Neuronal stem cell (in vitro differentiated cells): ENCODE measurements at regions not wholly inside any gene's neighbourhood (a gene's known extent, or its start where the extent isn't known, plus 50 kb on each side); places are given as distances from the start of the nearest gene placed in this dataset.

Experiments used
- DNase-seq: peaks from one replicate; pipeline ENCODE4 v3.0.0-alpha.2; 2013; ENCODE audit warnings: low spot score
- H2AFZ ChIP-seq: one replicate; pipeline ENCODE4 v1.6.1; 2013; ENCODE audit warnings: mild to moderate bottlenecking, low read length, inconsistent platforms
- H2AK5ac ChIP-seq: 2 replicates; pipeline ENCODE4 v1.6.1; 2013; ENCODE audit warnings: low read depth, mild to moderate bottlenecking, inconsistent platforms, low read length, moderate library complexity, mixed read lengths
- H2BK120ac ChIP-seq: 2 replicates; pipeline ENCODE4 v1.6.1; 2013; ENCODE audit warnings: low read depth, mild to moderate bottlenecking, inconsistent platforms, low read length, moderate library complexity, mixed read lengths
- H2BK12ac ChIP-seq: one replicate; pipeline ENCODE4 v1.6.1; 2013; ENCODE audit warnings: low read length, inconsistent platforms
- H2BK15ac ChIP-seq: 2 replicates; pipeline ENCODE4 v1.6.1; 2013; ENCODE audit warnings: mild to moderate bottlenecking, low read length, inconsistent platforms, mixed read lengths
- H2BK5ac ChIP-seq: one replicate; pipeline ENCODE4 v1.6.1; 2013; ENCODE audit warnings: inconsistent platforms, mild to moderate bottlenecking, low read length, moderate library complexity
- H3K14ac ChIP-seq: one replicate; pipeline ENCODE4 v1.6.1; 2013; ENCODE audit warnings: low read length, inconsistent platforms
- H3K18ac ChIP-seq: 2 replicates; pipeline ENCODE4 v1.6.1; 2013; ENCODE audit warnings: low read length, inconsistent platforms
- H3K23ac ChIP-seq: 2 replicates; pipeline ENCODE4 v1.6.1; 2013; ENCODE audit warnings: low read depth, mild to moderate bottlenecking, mixed read lengths, low read length, inconsistent platforms; ENCODE audit not compliant: poor library complexity
- H3K27ac ChIP-seq: replicated peaks from 3 replicates; pipeline ENCODE4 v1.5.1; 2013; ENCODE audit warnings: low read length, inconsistent platforms
- H3K27me3 ChIP-seq, 3 experiments: 2 replicates each; pipeline ENCODE4 v1.6.1; 2013; ENCODE audit warnings: low read length in 3 of 3, mild to moderate bottlenecking in 2 of 3, inconsistent platforms in 1 of 3, low read depth in 1 of 3, mixed read lengths in 1 of 3, moderate library complexity in 1 of 3; ENCODE audit not compliant: control insufficient read depth in 3 of 3, insufficient read depth in 3 of 3
- H3K36me3 ChIP-seq, 2 donors: replicated peaks in 1 of 2; 2 replicates each; pipeline ENCODE4 v1.6.1; 2013; ENCODE audit warnings: low read length in 2 of 2; ENCODE audit not compliant: control insufficient read depth in 2 of 2, insufficient read depth in 2 of 2
- H3K4ac ChIP-seq: 2 replicates; pipeline ENCODE4 v1.6.1; 2013; ENCODE audit warnings: inconsistent platforms, mild to moderate bottlenecking, low read length, moderate library complexity
- H3K4me1 ChIP-seq, 2 donors: 1 replicate in 1 of 2; 2 replicates in 1 of 2; pipeline ENCODE4 v1.6.1; 2013; ENCODE audit warnings: low read length in 2 of 2, low read depth in 1 of 2; ENCODE audit not compliant: control insufficient read depth in 2 of 2, insufficient read depth in 1 of 2
- H3K4me2 ChIP-seq: one replicate; pipeline ENCODE4 v1.6.1; 2013; ENCODE audit warnings: mild to moderate bottlenecking, low read length, inconsistent platforms; ENCODE audit not compliant: insufficient read depth, poor library complexity, severe bottlenecking
- H3K4me3 ChIP-seq, 2 donors: 2 replicates each; pipeline ENCODE4 v1.5.1; 2013; ENCODE audit warnings: low read length in 2 of 2, mild to moderate bottlenecking in 2 of 2, inconsistent platforms in 1 of 2, moderate library complexity in 1 of 2
- H3K79me1 ChIP-seq: one replicate; pipeline ENCODE4 v1.6.1; 2013; ENCODE audit warnings: low read depth, mild to moderate bottlenecking, inconsistent platforms, low read length, moderate library complexity
- H3K9ac ChIP-seq: one replicate; pipeline ENCODE4 v1.6.1; 2013; ENCODE audit warnings: mild to moderate bottlenecking, low read depth, low read length, inconsistent platforms; ENCODE audit not compliant: poor library complexity
- H3K9me3 ChIP-seq, 2 donors: replicated peaks in 1 of 2; 2 replicates each; pipeline versions ENCODE3 to v1.6.1; 2013; ENCODE audit warnings: low read length in 2 of 2, mild to moderate bottlenecking in 2 of 2, inconsistent platforms in 1 of 2, low read depth in 1 of 2, mixed read lengths in 1 of 2, moderate library complexity in 1 of 2; ENCODE audit not compliant: control insufficient read depth in 2 of 2, insufficient read depth in 1 of 2
- H4K8ac ChIP-seq: one replicate; pipeline ENCODE4 v1.6.1; 2013; ENCODE audit warnings: low read depth, mild to moderate bottlenecking, inconsistent platforms, low read length, moderate library complexity
- H4K91ac ChIP-seq: one replicate; pipeline ENCODE4 v1.6.1; 2013; ENCODE audit warnings: low read length, low read depth, mild to moderate bottlenecking, inconsistent platforms; ENCODE audit not compliant: poor library complexity
- WGBS, 2 donors: extraction: QIAGEN DNeasy Blood & Tissue Kit; methylation state at CpG; one replicate each; pipeline ENCODE4 v1.1.7; 2013; ENCODE audit warnings: missing lambda C conversion rate in 2 of 2, mixed read lengths in 1 of 2; ENCODE audit not compliant: insufficient read length in 2 of 2, insufficient replicate concordance in 1 of 2; ENCODE audit errors: extremely low coverage in 2 of 2; 5-methylcytosine and 5-hydroxymethylcytosine counted together

DNA sequence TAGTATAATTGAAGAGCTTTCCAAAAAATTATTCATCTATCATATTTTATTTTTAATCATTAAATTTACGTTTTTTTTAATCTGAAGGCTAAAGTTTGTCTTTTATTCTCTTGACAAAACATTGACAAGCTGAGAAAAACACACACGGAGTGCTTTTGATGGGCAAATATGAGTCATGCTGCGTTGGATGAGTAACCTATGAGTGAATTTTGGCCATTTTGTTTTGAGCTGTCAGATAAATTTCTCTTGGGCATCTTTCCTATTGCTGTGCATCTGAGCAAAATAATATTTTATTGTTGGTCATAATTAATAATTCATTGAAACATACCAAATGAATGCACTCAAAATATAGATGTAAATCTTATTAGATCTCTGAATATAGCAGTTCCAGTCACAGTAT lies 1144.1 kb upstream of the ADGRL2 start:
- WGBS, 2 donors, result no CpG with 5 or more reads among the region's 3 CpGs
- Histone ChIP-seq H2AK5ac (no peak overlapping the region), H3K9ac (no peak overlapping the region), H2BK5ac (no peak overlapping the region), H3K9me3 (peaks cover 0 to 3% of the 10 kb centered on the region in 2 donors), H3K4me3 (no peak overlapping the region), H2BK12ac (no peak overlapping the region), H3K18ac (no peak overlapping the region), H3K79me1 (no peaks in the 10 kb centered on the region), H2BK120ac (no peak overlapping the region), H3K4me1 (peaks cover 2 to 11% of the 10 kb centered on the region in 2 donors), H3K27me3 (no peaks in the 10 kb centered on the region), H4K91ac (no peak overlapping the region), H2BK15ac (no peak overlapping the region), H3K4me2 (no peak overlapping the region), H4K8ac (no peak overlapping the region), H3K27ac (no peak overlapping the region), H2AFZ (no peak overlapping the region), H3K23ac (no peak overlapping the region), H3K14ac (no peak overlapping the region), H3K4ac (no peak overlapping the region), H3K36me3 (no peaks in the 10 kb centered on the region)
- DNase-seq, result no peak

DNA sequence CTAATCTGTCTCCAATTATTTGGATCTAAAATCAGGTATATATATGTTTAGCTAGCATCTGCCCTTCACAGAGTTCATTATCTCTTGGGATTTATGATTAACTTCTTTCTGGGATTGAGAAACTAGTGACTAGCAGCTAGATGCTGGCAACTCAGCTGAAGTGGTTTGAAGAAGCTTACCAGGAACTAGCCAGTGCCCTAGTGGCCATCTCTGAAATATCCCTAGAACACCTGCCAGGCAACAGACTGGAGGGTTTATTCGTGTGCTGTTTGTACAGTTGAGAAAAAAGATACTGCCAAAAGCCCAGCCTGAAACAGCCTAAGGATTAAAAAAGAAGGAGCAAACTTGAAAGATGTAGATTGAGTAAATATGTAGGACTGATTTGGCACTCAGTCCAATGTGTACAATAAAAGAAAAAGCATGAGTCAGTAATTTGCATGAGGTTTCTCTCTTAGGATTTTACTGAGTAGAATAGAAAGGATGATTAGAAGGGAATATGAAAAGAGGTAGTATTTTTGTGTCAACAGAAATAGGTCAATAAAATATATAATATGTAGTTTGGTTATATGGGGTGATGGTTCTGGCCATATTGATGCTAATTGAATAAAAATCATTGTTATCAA lies 1144.6 kb upstream of the ADGRL2 start:
- H3K36me3 ChIP-seq, result no peaks in the 10 kb centered on the region
- H3K14ac ChIP-seq, result no peak overlapping the region
- H3K4ac ChIP-seq, result no peak overlapping the region
- WGBS, 2 donors, result no CpG with 5 or more reads among the region's 1 CpG
- no peak overlapping the region for H3K9ac ChIP-seq
- no peak overlapping the region for H3K18ac ChIP-seq
- H2BK15ac ChIP-seq, result no peak overlapping the region
- no peak overlapping the region for H4K91ac ChIP-seq
- no peak overlapping the region for H3K23ac ChIP-seq
- H4K8ac ChIP-seq, result no peak overlapping the region
- H3K27ac ChIP-seq, result no peak overlapping the region
- H2AK5ac ChIP-seq, result no peak overlapping the region
- H2BK12ac ChIP-seq, result no peak overlapping the region
- peaks cover 2 to 11% of the 10 kb centered on the region in 2 donors for H3K4me1 ChIP-seq
- H3K9me3 ChIP-seq, result peaks cover 0 to 3% of the 10 kb centered on the region in 2 donors
- no peak for DNase-seq
- no peaks in the 10 kb centered on the region for H3K27me3 ChIP-seq
- H3K79me1 ChIP-seq, result no peaks in the 10 kb centered on the region
- no peak overlapping the region for H3K4me3 ChIP-seq
- no peak overlapping the region for H2BK120ac ChIP-seq
- H3K4me2 ChIP-seq, result no peak overlapping the region
- no peak overlapping the region for H2AFZ ChIP-seq
- H2BK5ac ChIP-seq, result no peak overlapping the region

DNA sequence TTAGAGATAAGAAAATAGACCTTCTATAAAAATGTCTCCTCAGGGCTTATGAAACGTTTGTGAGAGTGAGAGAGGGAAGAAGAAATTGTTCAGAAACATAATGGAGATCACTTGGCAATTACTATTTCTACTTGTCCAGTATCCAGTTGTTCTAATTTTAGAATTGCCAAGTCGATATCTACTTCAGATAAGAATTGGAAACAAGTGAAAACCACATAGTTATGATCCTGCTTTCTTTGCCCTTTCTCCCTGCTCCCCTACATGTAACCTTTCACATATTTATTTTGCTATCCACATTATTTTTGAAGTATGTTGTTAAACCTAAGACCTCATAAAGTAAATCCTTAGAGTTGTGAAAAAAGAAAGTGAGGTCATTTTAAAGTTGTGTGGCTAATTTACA lies 1154.7 kb upstream of the ADGRL2 start:
- no peak overlapping the region for H3K23ac ChIP-seq
- no peak overlapping the region for H4K8ac ChIP-seq
- no peak overlapping the region for H2AFZ ChIP-seq
- no peak overlapping the region for H3K4ac ChIP-seq
- H3K79me1 ChIP-seq, result no peaks in the 10 kb centered on the region
- no peak overlapping the region for H2AK5ac ChIP-seq
- H3K9me3 ChIP-seq, result no peaks in the 10 kb centered on the region
- H4K91ac ChIP-seq, result no peak overlapping the region
- H3K4me2 ChIP-seq, result no peak overlapping the region
- H3K4me1 ChIP-seq, result no peaks in the 10 kb centered on the region
- no peak overlapping the region for H3K9ac ChIP-seq
- no peak overlapping the region for H3K27ac ChIP-seq
- no peak overlapping the region for H2BK15ac ChIP-seq
- H3K18ac ChIP-seq, result no peak overlapping the region
- no peaks in the 10 kb centered on the region for H3K27me3 ChIP-seq
- no peak overlapping the region for H3K14ac ChIP-seq
- H3K36me3 ChIP-seq, result no peaks in the 10 kb centered on the region
- no peak overlapping the region for H2BK120ac ChIP-seq
- H2BK5ac ChIP-seq, result no peak overlapping the region
- WGBS, 2 donors, result no CpG with 5 or more reads among the region's 2 CpGs
- no peak overlapping the region for H2BK12ac ChIP-seq
- DNase-seq, result no peak
- H3K4me3 ChIP-seq, result no peak overlapping the region

DNA sequence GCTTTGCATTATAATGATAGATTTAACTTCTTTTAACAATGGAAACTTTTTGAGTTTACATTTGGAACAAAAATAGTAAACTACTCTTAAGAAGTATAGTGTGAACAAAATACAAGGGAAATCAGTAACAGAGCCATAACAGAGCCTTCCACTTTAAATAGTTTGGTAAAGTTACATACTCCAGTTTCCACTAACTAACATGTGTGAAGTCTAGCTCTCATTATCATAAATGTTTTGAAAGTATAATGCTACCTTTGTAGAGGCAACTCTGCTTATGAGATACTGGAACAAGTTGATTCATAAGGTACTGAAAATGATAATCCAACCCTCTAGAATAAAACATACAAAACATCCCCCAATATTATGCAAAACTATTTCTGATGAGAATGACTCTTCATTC lies 1155.1 kb upstream of the ADGRL2 start:
- Histone ChIP-seq H3K27ac (no peak overlapping the region), H3K9me3 (no peaks in the 10 kb centered on the region), H4K8ac (no peak overlapping the region), H2AFZ (no peak overlapping the region), H2BK12ac (no peak overlapping the region), H3K4me1 (no peaks in the 10 kb centered on the region), H3K79me1 (no peaks in the 10 kb centered on the region), H4K91ac (no peak overlapping the region), H2BK15ac (no peak overlapping the region), H3K9ac (no peak overlapping the region), H3K4me3 (no peak overlapping the region), H3K4me2 (no peak overlapping the region), H3K36me3 (no peaks in the 10 kb centered on the region), H3K14ac (no peak overlapping the region), H3K23ac (no peak overlapping the region), H3K27me3 (no peaks in the 10 kb centered on the region), H2BK120ac (no peak overlapping the region), H2AK5ac (no peak overlapping the region), H3K18ac (no peak overlapping the region), H3K4ac (no peak overlapping the region), H2BK5ac (no peak overlapping the region)
- DNase-seq, result no peak
